ENCODE measurements at regions not wholly inside any gene's neighbourhood (a gene's known extent, or its start where the extent isn't known, plus 50 kb on each side); places are given as distances from the start of the nearest gene placed in this dataset.

GRCh38 chr1:232109391-232109790, 482.8 kb downstream of the DISC1 start:
- Histone ChIP-seq H2AFZ (ENCODE audit: low read depth) (no peak overlapping the region), H3K9ac (no peak overlapping the region), H3K4me1 (ENCODE audit: low read depth, poor library complexity, severe bottlenecking) (no peaks in the 10 kb centered on the region), H3K27ac (no peak overlapping the region), H3K4me2 (no peak overlapping the region), H4K20me1 (ENCODE audit: insufficient read depth) (no peaks in the 10 kb centered on the region), H3K79me2 (ENCODE audit: insufficient read depth, low read depth) (no peaks in the 10 kb centered on the region), H3K27me3 (ENCODE audit: insufficient read depth, low read depth) (no peaks in the 10 kb centered on the region), H3K36me3 (ENCODE audit: insufficient read depth) (no peaks in the 10 kb centered on the region), H3K4me3 (IDR thresholded peaks at IDR 0.05; ENCODE audit: insufficient read depth, low read depth, low read length) (no peak overlapping the region)
- no peak for TF ChIP-seq CTCF (conservative IDR thresholded peaks at IDR 0.05; ENCODE audit: low read depth, low read length)

GRCh38 chr1:232108598-232108997, 482.0 kb downstream of the DISC1 start:
- no peak overlapping the region for H2AFZ ChIP-seq (ENCODE audit: low read depth)
- H3K4me2 ChIP-seq: no peak overlapping the region
- H3K79me2 ChIP-seq (ENCODE audit: insufficient read depth, low read depth): no peaks in the 10 kb centered on the region
- H3K4me3 ChIP-seq (IDR thresholded peaks at IDR 0.05; ENCODE audit: insufficient read depth, low read depth, low read length): no peak overlapping the region
- H3K36me3 ChIP-seq (ENCODE audit: insufficient read depth): no peaks in the 10 kb centered on the region
- H3K27me3 ChIP-seq (ENCODE audit: insufficient read depth, low read depth): no peaks in the 10 kb centered on the region
- no peak overlapping the region for H3K27ac ChIP-seq
- no peaks in the 10 kb centered on the region for H4K20me1 ChIP-seq (ENCODE audit: insufficient read depth)
- H3K9ac ChIP-seq: no peak overlapping the region
- H3K4me1 ChIP-seq (ENCODE audit: low read depth, poor library complexity, severe bottlenecking): no peaks in the 10 kb centered on the region
- TF ChIP-seq CTCF (conservative IDR thresholded peaks at IDR 0.05; ENCODE audit: low read depth, low read length): no peak

GRCh38 chr1:232106415-232106814, 479.8 kb downstream of the DISC1 start:
- Histone ChIP-seq H3K4me3 (IDR thresholded peaks at IDR 0.05; ENCODE audit: insufficient read depth, low read depth, low read length) (no peak overlapping the region), H3K27me3 (ENCODE audit: insufficient read depth, low read depth) (no peaks in the 10 kb centered on the region), H3K27ac (no peak overlapping the region), H3K4me2 (no peak overlapping the region), H3K79me2 (ENCODE audit: insufficient read depth, low read depth) (no peaks in the 10 kb centered on the region), H3K36me3 (ENCODE audit: insufficient read depth) (no peaks in the 10 kb centered on the region), H3K9ac (no peak overlapping the region), H2AFZ (ENCODE audit: low read depth) (no peak overlapping the region), H4K20me1 (ENCODE audit: insufficient read depth) (no peaks in the 10 kb centered on the region), H3K4me1 (ENCODE audit: low read depth, poor library complexity, severe bottlenecking) (no peaks in the 10 kb centered on the region)
- no peak for TF ChIP-seq CTCF (conservative IDR thresholded peaks at IDR 0.05; ENCODE audit: low read depth, low read length)

- no peak for TF ChIP-seq CTCF (conservative IDR thresholded peaks at IDR 0.05; ENCODE audit: low read depth, low read length)
- Histone ChIP-seq H3K9ac (no peak overlapping the region), H3K27me3 (ENCODE audit: insufficient read depth, low read depth) (no peaks in the 10 kb centered on the region), H2AFZ (ENCODE audit: low read depth) (no peak overlapping the region), H3K79me2 (ENCODE audit: insufficient read depth, low read depth) (no peaks in the 10 kb centered on the region), H3K4me2 (no peak overlapping the region), H3K27ac (no peak overlapping the region), H4K20me1 (ENCODE audit: insufficient read depth) (no peaks in the 10 kb centered on the region), H3K4me1 (ENCODE audit: low read depth, poor library complexity, severe bottlenecking) (no peaks in the 10 kb centered on the region), H3K4me3 (IDR thresholded peaks at IDR 0.05; ENCODE audit: insufficient read depth, low read depth, low read length) (no peak overlapping the region), H3K36me3 (ENCODE audit: insufficient read depth) (no peaks in the 10 kb centered on the region)
Observed at GRCh38 chr1:232105561-232105960, 479.0 kb downstream of the DISC1 start.

DNA sequence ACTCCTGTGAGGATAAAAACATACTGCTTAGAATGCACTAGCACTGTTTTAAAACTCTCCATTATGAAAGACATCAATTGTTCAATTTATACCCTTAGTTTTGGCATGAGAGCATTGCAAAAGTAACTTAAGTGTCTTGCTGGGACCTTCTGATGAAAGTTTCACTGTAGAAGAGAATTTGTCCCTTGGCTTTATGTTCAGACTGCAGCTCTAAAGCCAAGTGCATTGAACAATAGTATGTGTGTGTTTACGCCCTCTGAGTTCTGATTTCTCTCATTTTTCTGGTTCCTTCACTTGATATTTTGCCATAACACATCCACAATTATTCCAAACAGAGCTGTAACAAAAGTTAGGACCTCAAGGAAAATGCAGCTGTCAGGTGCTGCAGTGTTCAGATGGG, 474.6 kb downstream of the DISC1 start:
- no peak for TF ChIP-seq CTCF (conservative IDR thresholded peaks at IDR 0.05; ENCODE audit: low read depth, low read length)
- no peak overlapping the region for H3K4me3 ChIP-seq (IDR thresholded peaks at IDR 0.05; ENCODE audit: insufficient read depth, low read depth, low read length)
- H4K20me1 ChIP-seq (ENCODE audit: insufficient read depth): no peaks in the 10 kb centered on the region
- H3K4me2 ChIP-seq: no peak overlapping the region
- no peaks in the 10 kb centered on the region for H3K4me1 ChIP-seq (ENCODE audit: low read depth, poor library complexity, severe bottlenecking)
- no peaks in the 10 kb centered on the region for H3K36me3 ChIP-seq (ENCODE audit: insufficient read depth)
- no peaks in the 10 kb centered on the region for H3K79me2 ChIP-seq (ENCODE audit: insufficient read depth, low read depth)
- H2AFZ ChIP-seq (ENCODE audit: low read depth): no peak overlapping the region
- H3K27me3 ChIP-seq (ENCODE audit: insufficient read depth, low read depth): no peaks in the 10 kb centered on the region
- no peak overlapping the region for H3K9ac ChIP-seq
- H3K27ac ChIP-seq: no peak overlapping the region
